ENCODE measurements at regions not wholly inside any gene's neighbourhood (a gene's known extent, or its start where the extent isn't known, plus 50 kb on each side); places are given as distances from the start of the nearest gene placed in this dataset.

GRCh38 chr6:159615918-159616317 lies 77.1 kb downstream of the SOD2 start:
- ATAC-seq (no peak), DNase-seq (no peak)
- H3K27me3 ChIP-seq: no peaks in the 10 kb centered on the region
- peaks cover 0 to 43% (median 11%) of the 10 kb centered on the region in 11 donors for H3K9me3 ChIP-seq
- H3K36me3 ChIP-seq: peaks cover 0 to 8% (median 0%) of the 10 kb centered on the region in 9 donors
- no peak overlapping the region for H3K4me3 ChIP-seq
- H3K4me1 ChIP-seq: no peaks in the 10 kb centered on the region
- no peak overlapping the region for H3K27ac ChIP-seq
- TF ChIP-seq CTCF (IDR thresholded peaks at IDR 0.05): no peak
- WGBS, 2 donors: 40 to 61% methylated on average over 3 of the region's 3 CpGs
- intact Hi-C loops (cut with DNase I): no loop called here

DNA sequence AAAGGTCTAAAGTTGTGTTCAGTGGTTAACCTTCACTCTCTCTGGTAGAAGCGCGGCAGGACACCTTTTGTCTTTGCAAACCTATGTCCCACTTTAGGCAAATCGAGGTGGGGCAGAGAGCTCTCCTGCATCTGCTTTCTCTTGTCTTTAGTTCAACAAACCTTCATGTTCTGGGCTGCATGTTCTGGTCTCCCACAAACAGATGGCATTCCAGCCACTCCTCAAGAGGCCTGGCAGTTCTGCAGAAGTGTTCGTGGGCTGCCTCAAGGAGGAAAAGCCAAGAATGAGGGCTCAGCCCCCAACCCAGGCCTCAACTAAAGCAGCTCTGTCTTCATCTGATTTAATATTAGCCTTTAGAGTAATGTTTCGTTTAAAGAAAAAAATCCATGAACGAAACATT lies 82.2 kb downstream of the SOD2 start:
- 89 to 91% methylated on average over 6 of the region's 6 CpGs for WGBS, 2 donors
- H3K4me3 ChIP-seq: no peak overlapping the region
- no peak overlapping the region for H3K27ac ChIP-seq
- no peak for TF ChIP-seq CTCF (IDR thresholded peaks at IDR 0.05)
- peaks cover 0 to 26% (median 0%) of the 10 kb centered on the region in 11 donors for H3K9me3 ChIP-seq
- no peaks in the 10 kb centered on the region for H3K36me3 ChIP-seq
- no peaks in the 10 kb centered on the region for H3K27me3 ChIP-seq
- H3K4me1 ChIP-seq: peaks cover 0 to 9% (median 0%) of the 10 kb centered on the region in 9 donors
- intact Hi-C loops (cut with DNase I): no loop called here
- no peak for DNase-seq
- ATAC-seq: no peak

- Histone ChIP-seq H3K27ac (no peak overlapping the region), H3K9me3 (peaks cover 0 to 19% (median 0%) of the 10 kb centered on the region in 11 donors), H3K4me1 (peaks cover 0 to 9% (median 0%) of the 10 kb centered on the region in 9 donors), H3K27me3 (no peaks in the 10 kb centered on the region), H3K4me3 (no peak overlapping the region), H3K36me3 (no peaks in the 10 kb centered on the region)
- TF ChIP-seq CTCF (IDR thresholded peaks at IDR 0.05): no peak
- intact Hi-C loops (cut with DNase I): no loop called here
- DNase-seq: peak in 1 of 2 donors; percentile 22
- peak in 6 of 8 donors; percentile 51 to 82 (median 69) for ATAC-seq
- WGBS, 2 donors: 57 to 61% methylated on average over 2 of the region's 2 CpGs
Observed at GRCh38 chr6:159609652-159610178, 83.3 kb downstream of the SOD2 start.

GRCh38 chr6:159608961-159609651 lies 83.9 kb downstream of the SOD2 start:
- WGBS, 2 donors: 46 to 60% methylated on average over 6 of the region's 6 CpGs
- H3K27ac ChIP-seq: no peak overlapping the region
- no peak for DNase-seq
- no peaks in the 10 kb centered on the region for H3K27me3 ChIP-seq
- TF ChIP-seq CTCF (IDR thresholded peaks at IDR 0.05): peak in 5 of 9 donors; percentile 12 to 39 (median 28)
- ATAC-seq: peak in 3 of 8 donors; percentile 11 to 42 (median 33)
- H3K36me3 ChIP-seq: no peaks in the 10 kb centered on the region
- H3K9me3 ChIP-seq: peaks cover 0 to 16% (median 0%) of the 10 kb centered on the region in 11 donors
- intact Hi-C loops (cut with DNase I): no loop called here
- no peak overlapping the region for H3K4me3 ChIP-seq
- H3K4me1 ChIP-seq: peaks cover 0 to 9% (median 0%) of the 10 kb centered on the region in 9 donors
